ENCODE measurements at regions not wholly inside any gene's neighbourhood (a gene's known extent, or its start where the extent isn't known, plus 50 kb on each side); places are given as distances from the start of the nearest gene placed in this dataset.
A peak's percentile ranks its signal among the peaks of the same experiment; 100 is the strongest.

DNA sequence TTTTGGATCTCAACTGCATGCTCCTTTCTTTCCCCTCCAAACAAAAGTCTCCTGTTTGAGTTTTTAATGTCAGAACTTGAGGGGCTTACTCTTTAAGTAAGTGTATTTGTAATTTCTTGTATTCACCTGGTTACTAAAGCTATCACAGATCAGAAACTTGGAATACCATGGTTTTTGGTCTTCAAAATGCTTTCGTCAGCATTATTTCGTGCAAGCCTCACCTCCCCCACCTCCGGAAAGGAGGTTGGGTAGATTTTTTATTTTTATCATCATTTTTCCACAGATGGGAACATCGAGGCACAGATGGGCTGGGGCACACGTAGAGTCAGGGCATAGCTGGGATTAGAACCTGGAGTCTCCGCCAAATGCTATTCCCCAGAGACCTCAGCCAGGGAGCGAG, 100.7 kb downstream of the IER5 start:
- H3K4me3 ChIP-seq (ENCODE audit: low read depth, low read length) = no peak overlapping the region
- peaks cover 8% of the 10 kb centered on the region for H3K27me3 ChIP-seq (ENCODE audit: control insufficient read depth, insufficient read depth, low read length)
- TF ChIP-seq, protein P1, sequence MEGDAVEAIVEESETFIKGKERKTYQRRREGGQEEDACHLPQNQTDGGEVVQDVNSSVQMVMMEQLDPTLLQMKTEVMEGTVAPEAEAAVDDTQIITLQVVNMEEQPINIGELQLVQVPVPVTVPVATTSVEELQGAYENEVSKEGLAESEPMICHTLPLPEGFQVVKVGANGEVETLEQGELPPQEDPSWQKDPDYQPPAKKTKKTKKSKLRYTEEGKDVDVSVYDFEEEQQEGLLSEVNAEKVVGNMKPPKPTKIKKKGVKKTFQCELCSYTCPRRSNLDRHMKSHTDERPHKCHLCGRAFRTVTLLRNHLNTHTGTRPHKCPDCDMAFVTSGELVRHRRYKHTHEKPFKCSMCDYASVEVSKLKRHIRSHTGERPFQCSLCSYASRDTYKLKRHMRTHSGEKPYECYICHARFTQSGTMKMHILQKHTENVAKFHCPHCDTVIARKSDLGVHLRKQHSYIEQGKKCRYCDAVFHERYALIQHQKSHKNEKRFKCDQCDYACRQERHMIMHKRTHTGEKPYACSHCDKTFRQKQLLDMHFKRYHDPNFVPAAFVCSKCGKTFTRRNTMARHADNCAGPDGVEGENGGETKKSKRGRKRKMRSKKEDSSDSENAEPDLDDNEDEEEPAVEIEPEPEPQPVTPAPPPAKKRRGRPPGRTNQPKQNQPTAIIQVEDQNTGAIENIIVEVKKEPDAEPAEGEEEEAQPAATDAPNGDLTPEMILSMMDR (IDR thresholded peaks at IDR 0.05; ENCODE audit: insufficient read depth, low read depth, low read length) = no peak
- no peaks in the 10 kb centered on the region for H3K36me3 ChIP-seq (ENCODE audit: control insufficient read depth, insufficient read depth, low read length)
- ChIA-PET CTCF (interaction anchor here (1.0 to 6.5 kb wide), 13 partner anchors 9 to 246 kb away, joined by 3 to 85 read pairs (median 10); no protein-coding TSS in a partner anchor), POLR2A (no interaction called here)
- no peak for DNase-seq (ENCODE audit: low read depth)

DNA sequence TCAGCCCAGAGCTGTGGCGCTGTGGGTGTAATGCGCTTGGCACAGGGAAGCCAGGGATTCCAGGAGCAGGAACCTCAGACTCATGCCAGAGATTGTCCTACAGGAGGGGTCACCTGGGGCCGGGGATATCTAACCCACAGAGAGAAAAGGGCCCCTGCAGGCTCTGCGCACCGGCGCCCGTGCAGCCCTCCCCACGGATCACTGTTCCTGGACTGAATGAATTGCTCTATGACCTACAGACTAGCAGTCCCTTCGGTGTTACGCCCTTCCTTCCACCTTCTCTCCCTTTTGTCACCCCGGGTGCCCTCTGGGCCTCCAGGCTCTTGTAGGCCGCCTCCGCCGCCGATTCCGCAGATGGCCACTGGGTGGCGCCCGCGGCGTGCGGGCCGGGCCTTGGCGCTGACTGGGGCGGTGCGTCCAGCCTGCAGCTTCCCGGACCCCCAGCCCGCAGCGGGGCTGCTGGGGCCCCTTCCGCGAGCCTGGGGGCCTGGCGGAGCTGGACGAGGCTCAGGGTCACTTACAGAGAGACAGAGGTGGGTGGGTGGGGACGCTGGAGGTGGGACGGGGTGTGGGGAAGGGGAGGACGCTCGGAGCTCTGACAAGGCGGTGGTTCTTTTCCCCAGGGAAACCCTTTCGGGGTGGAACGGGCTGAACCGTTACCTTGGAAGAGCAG, 101.3 kb downstream of the IER5 start:
- peak overlapping the region; percentile 22 for H3K4me3 ChIP-seq (ENCODE audit: low read depth, low read length)
- CTCF ChIA-PET = interaction anchor here (0.7 to 6.5 kb wide), 29 partner anchors 8 to 354 kb away, joined by 3 to 85 read pairs (median 4); no protein-coding TSS in a partner anchor
- POLR2A ChIA-PET = no interaction called here
- TF ChIP-seq, protein P1 (IDR thresholded peaks at IDR 0.05; ENCODE audit: insufficient read depth, low read depth, low read length) = peak; percentile 90
- H3K27me3 ChIP-seq (ENCODE audit: control insufficient read depth, insufficient read depth, low read length) = peaks cover 6% of the 10 kb centered on the region
- DNase-seq (ENCODE audit: low read depth) = no peak
- H3K36me3 ChIP-seq (ENCODE audit: control insufficient read depth, insufficient read depth, low read length) = no peaks in the 10 kb centered on the region

DNA sequence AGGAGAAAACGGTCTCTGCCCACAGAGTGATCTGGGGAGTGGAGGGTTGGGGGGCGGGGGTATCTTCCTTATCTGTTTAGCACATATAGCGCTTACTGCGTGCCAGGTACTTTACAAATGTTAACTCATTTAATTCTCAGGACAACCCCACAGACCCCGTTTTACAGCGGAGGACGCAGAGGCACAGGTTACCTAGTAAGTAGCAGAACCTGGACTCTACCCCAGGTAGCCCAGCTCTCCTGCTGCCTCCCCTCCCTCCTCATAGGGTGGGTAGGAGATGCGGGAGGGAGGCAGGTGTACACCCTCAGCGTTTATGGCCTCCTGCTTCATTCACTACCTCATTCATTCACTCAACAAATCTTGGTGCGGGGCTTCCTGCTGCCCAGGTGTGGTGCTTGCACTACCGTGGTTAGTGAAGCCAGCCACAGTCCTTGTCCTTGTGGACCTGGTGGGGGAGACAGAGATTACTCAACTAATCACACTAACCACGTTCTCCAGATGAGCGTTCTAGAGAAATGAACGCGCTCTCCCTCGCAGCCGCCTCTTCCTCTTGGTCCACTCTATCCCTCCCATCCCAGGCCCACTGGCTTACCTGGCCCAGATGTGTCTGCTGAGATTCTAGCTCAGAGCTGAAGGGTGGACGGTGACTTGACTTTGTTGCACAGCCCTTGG, 102.0 kb downstream of the IER5 start:
- Histone ChIP-seq H3K4me3 (ENCODE audit: low read depth, low read length) (no peak overlapping the region), H3K36me3 (ENCODE audit: control insufficient read depth, insufficient read depth, low read length) (no peaks in the 10 kb centered on the region), H3K27me3 (ENCODE audit: control insufficient read depth, insufficient read depth, low read length) (peaks cover 2% of the 10 kb centered on the region)
- DNase-seq (ENCODE audit: low read depth) = no peak
- TF ChIP-seq, protein P1 (IDR thresholded peaks at IDR 0.05; ENCODE audit: insufficient read depth, low read depth, low read length) = no peak
- ChIA-PET CTCF (interaction anchor here (0.7 to 6.5 kb wide), 28 partner anchors 9 to 353 kb away, joined by 3 to 85 read pairs (median 4); no protein-coding TSS in a partner anchor), POLR2A (no interaction called here)

DNA sequence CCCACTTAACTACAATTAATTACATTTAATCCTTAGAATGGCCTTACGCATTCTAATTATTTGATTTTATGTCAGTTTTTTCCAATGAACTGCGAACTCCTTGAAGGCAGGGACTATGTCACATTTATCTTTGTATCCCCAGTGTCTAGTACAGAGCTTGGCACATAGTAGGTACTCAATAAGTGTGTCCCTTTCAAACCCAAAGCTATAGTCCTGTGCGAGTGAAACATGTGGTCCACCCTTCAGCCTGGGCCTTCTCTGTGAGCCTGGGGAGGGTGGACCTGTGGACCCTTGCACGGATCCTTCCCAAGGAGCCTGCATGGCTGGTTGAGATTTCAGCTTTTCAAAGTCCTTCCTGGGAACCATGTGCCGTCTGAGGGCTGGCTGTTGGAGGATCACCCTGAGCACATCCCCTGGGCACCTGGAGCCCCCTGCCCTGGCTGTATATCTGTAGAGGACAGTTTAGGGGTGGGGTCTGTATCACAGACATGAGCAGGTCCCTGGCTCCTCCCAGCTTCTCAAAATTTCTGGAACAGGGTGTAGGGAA, 103.1 kb downstream of the IER5 start:
- TF ChIP-seq, protein P1 (IDR thresholded peaks at IDR 0.05; ENCODE audit: insufficient read depth, low read depth, low read length) = no peak
- ChIA-PET CTCF (interaction anchor here (1.0 to 6.5 kb wide), 6 partner anchors 11 to 238 kb away, joined by 3 to 85 read pairs (median 7); no protein-coding TSS in a partner anchor), POLR2A (no interaction called here)
- no peak overlapping the region for H3K4me3 ChIP-seq (ENCODE audit: low read depth, low read length)
- no peak for DNase-seq (ENCODE audit: low read depth)
- H3K27me3 ChIP-seq (ENCODE audit: control insufficient read depth, insufficient read depth, low read length) = 0 out of 2 replicates have a peak, but pooled peaks cover 1% of the 10 kb centered on the region
- no peaks in the 10 kb centered on the region for H3K36me3 ChIP-seq (ENCODE audit: control insufficient read depth, insufficient read depth, low read length)

DNA sequence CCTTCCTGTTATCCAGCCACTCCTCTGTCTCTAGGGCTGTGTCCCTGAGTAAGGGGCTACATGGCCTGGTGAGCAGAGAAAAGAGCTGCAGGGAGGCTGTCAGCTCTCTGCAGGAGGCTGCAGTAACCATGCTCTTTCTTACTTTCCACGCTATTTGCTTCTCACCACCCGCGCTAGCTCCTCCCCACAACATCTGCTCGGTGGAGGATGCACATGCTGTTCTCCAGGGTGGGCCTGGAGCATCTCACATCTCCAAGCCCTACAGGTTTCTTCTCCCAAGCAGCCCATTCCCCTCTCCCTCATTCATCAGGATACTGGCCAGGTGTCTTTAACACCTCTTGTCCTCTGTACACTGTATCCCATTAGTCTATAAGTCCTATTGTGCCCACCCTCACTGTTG, 103.8 kb downstream of the IER5 start:
- ChIA-PET CTCF (interaction anchor here (1.0 to 6.5 kb wide), 4 partner anchors 10 to 234 kb away, joined by 3 to 85 read pairs (median 5); no protein-coding TSS in a partner anchor), POLR2A (no interaction called here)
- DNase-seq (ENCODE audit: low read depth) = no peak
- Histone ChIP-seq H3K4me3 (ENCODE audit: low read depth, low read length) (no peak overlapping the region), H3K27me3 (ENCODE audit: control insufficient read depth, insufficient read depth, low read length) (0 out of 2 replicates have a peak, but pooled peaks cover 1% of the 10 kb centered on the region), H3K36me3 (ENCODE audit: control insufficient read depth, insufficient read depth, low read length) (no peaks in the 10 kb centered on the region)
- TF ChIP-seq, protein P1 (IDR thresholded peaks at IDR 0.05; ENCODE audit: insufficient read depth, low read depth, low read length) = no peak

Data from BJ (cell line).